NCI-H146 treated with DMSO at 0.1 percent for 48 hours (cell line): ENCODE measurements at regions not wholly inside any gene's neighbourhood (a gene's known extent, or its start where the extent isn't known, plus 50 kb on each side); places are given as distances from the start of the nearest gene placed in this dataset.

ENCODE experiments used
- DNase-seq: peaks from one replicate; lab custom pipeline; 2025; ENCODE audit not compliant: unreplicated experiment; lab: John Stamatoyannopoulos, UW

DNA sequence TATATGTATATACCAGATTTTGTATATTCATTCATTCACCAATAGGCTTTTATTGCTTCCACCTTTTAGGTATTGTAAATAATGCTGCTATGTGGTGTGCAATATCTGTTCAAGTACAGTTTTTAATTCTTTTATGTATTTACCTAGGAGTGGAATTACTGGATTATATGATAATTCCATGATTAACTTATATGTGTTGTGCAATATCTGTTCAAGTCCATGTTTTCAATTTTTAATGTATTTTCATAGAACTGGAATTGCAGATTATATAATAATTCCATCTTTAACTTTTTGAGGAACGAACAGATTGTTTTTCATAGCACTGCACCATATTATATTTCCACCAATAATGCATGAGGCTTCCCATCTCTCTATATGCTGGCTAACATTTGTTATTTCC, 50.6 kb upstream of the L3MBTL4 start:
- DNase-seq, result no peak

DNA sequence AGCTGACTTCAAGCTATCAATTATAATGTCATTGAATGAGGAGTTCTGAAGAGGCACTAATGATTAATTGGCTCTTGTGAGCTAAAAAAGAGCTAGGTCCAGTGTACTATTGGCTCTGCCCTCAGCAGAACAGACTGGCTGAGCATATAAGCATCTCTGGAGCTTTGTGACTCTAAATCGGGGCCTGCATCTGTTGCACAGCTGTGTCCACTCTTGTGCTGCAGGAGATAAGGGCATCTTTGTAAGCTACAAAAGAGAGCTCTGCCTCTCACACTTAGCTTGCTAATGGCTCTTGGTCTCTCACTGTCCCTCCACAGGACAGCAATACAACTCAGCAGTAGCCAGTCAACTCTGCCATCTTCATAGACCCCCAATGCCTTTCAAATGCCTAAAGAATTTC, 61.5 kb upstream of the L3MBTL4 start:
- no peak for DNase-seq

DNA sequence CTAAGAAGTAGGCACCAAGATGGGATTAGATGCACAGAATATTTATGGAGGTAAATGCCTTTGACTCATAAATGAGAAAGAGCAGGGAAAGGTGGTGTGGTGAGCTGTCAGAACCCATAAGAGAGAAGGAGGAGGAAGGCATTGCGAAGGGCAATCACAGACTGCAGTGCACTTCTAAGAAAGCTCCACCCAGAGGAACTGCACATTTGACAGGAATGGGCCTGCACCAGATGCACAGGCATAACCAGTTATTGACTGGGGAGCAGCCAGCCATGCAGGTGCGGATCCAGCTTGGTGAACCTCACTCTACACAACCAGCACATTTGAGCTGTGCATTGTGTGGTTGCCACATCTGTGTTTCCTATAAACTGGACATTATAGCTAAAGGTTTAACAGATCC, 62.2 kb upstream of the L3MBTL4 start:
- DNase-seq, result no peak

DNA sequence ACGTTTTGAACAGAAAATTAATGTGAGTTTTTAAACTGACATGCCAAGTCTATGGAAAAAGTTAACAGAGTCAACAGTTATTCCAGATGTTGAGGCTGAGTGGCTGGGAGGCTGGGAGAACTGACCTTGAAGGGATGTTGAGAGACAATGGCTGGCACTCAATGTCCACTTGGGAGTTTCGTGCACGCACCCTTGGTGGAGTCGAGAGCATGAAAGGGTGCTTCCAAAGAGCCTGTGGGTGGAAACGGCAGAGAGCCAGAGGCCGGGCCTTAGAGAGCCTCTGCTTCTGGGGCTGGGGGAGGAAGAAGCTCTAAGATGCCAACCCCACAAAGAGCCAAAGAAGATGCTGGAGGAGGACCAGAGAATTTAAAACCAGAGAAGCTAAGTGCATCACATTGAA, 63.4 kb upstream of the L3MBTL4 start:
- DNase-seq, result no peak

DNA sequence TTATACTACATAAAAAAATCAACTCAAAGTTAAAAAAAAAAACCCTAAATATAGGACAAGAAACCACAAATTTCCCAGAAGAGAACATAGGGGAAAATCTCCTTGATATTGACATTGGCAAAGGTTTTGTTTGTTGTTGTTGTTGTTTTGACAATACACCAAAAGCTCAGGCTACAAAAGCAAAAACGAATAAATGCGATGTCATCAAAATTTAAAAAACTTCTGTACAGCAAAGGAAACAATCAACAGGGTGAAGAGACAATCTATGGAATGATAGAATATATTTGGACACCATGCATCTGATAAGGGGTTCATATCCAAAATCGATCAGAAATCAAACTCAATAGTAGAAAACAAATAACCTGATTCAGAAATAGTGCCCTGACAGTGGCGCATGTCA, 65.0 kb upstream of the L3MBTL4 start:
- no peak for DNase-seq

DNA sequence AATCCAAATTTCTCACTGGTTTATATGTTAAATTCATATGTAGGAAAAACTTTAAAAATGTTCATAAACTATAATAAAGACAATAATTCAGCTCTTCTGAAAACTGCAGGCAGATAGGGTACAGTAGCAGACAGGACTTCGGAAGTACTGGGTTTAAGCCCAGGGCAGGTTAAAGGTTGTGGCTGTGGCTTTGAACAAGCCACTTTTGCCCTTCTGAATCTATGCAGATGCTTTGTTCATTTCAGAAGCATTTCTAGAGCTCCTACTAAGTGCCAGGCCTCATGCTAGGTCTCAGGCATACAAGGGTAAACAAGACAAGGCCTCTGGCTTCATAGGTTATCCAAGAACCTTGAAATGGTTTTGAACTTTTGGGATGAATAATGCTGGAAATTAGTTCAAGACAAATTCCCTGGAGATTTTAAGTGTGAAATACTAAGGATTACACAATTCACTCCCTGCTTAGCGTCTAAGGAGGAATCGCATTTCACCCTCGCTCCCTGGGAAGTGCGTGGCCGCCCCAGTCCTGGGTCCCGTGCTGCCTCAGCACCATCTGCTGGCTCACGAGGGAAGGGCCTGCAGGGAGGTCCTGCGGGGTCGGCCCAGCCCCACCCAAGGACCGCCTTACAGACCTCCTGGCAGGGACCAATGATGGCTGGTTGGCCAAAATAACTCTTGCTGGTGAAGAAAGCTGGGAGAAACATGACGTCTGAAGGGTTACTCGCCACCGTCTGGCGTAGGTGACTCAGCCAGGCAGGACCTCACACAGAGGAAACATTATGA, 67.7 kb upstream of the L3MBTL4 start:
- DNase-seq, result no peak

DNA sequence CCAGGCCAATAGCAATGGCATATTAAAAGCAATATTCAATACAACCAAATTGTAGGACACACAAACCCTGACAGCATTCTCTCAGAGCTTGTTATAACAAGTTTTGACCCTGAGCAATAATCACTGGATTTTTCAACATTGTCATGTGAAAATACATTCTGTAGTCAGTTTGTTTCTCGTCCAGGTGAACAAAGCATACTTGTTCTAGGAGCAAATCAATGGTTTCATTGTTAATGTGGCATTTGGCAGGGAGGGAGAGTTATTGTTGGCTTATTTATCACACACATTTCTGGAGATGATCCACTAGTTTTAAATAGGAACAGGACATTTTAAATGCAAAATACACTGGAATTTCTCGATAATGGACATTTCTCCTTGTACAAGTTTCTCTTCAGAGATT, 69.9 kb upstream of the L3MBTL4 start:
- no peak for DNase-seq

DNA sequence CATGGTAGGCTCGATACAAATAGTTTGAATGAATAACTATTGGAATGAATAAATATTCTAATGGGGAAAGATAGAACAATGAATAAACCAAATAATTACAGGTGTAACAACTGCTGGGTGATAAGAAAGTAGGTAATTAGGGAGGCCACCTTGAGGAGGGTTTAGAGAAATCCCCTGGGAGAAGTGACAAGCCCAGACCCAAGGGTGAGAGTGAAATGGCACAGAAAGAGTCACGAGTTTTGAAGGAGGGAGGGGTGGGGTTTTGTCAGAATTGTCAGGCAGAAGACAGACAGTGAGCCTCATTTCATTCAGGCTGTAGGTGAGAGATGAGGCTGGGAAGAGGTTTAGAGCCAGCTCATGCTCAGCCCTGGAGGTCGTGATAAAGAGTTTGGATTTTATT, 71.6 kb upstream of the L3MBTL4 start:
- no peak for DNase-seq

DNA sequence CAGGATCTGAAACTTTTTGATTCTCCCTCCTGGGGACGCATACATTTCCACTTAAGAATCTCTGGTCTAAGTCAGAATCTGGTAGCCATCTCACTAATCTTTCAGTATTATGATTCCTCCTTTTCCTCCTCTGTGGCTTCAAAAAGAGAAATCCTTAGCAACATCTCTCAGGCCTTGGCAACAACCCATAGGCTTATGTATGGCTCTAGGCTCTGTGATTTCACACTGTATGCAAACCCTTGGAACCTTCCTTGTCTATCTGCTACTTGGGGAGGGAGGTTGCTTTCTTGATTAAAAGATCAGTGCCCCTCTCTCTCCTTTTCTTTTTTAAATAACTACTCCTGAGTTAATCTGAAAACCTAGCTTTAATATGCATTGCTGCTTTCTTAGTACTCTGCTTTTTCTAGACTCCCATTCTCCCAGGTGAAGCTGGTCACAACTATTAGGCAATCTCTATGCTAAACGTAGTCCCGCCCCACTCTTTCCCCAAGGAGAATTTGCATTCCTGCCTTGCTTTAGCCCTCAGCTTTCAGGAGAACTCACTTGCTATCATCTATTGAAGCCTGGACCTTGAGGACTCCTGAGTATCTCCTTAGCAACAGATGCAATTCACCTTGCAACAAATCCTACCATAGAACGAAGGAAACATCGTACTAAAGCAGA, 72.2 kb upstream of the L3MBTL4 start:
- DNase-seq, result no peak

DNA sequence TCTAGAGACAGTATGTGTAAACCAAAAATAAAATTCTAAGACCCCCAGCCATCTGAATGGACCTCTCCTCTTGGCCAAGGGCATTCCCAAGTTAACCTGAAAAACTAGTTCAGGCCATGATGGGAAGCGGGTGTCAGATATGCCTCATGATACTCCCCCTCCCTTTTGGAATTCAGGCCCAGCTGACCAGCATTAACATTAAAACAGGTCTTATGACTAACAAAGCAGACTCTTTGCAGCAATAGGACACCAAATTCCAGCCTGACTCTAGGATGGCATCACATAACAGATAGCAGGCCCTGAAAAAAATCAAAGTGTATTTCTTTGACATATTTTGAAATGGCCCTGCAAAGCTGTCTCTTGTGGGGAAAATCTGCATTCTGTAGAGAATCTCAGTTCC, 73.3 kb upstream of the L3MBTL4 start:
- DNase-seq, result no peak

DNA sequence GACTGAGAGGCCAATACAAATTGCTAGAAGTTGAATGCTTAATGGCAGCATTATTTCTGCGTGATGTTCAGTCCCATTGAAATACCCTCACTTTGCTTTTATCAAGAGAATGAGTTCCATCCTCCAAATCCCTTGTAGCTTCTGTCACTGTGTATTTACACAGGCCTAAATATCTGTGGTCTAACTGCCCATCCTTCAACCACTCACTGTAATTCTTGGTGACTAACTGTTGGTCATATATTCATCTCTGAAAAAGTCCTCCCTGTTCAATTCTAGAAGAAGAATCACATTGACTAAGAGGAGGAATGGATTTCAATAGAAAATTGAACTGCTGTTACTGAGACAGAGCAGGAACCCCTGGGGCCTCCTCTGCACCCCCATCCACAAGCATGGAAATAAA, 74.2 kb upstream of the L3MBTL4 start:
- no peak for DNase-seq

DNA sequence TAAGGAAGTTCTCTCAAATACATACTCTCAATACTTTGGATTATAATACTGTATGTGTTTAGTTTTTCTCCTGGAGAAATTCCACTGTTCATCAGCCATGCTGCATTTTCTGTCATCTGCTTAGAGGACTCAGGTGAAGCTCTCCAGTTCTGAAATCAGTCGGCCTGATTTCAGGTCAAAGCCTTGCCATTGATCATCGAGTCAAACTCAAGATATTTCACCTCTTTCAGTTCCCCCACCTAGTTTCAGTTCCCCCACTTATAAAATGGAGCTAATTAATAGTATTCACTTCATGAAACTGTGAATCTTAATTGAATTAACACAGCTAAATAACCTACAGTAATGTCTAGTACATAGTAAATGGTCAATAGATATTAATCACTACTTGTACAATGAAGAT, 75.3 kb upstream of the L3MBTL4 start:
- no peak for DNase-seq

DNA sequence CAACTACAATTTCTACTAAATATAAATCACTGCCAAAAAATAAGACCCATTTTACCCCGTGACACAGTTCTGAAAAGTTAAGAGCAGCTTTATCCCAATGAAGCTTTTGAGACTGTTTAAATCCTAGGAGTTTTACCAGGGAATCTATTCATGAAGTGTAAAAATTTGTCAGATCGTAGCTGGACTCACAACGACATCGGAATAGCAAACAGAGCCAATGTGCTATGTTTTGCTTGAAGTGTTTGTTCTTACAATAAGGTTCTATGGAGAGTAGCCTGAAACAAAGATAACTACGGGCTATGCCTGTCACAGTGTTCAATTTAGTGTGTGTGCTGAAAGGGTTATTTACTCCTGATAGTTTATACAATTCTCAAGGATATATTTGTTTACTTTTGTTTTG, 78.5 kb upstream of the L3MBTL4 start:
- no peak for DNase-seq

DNA sequence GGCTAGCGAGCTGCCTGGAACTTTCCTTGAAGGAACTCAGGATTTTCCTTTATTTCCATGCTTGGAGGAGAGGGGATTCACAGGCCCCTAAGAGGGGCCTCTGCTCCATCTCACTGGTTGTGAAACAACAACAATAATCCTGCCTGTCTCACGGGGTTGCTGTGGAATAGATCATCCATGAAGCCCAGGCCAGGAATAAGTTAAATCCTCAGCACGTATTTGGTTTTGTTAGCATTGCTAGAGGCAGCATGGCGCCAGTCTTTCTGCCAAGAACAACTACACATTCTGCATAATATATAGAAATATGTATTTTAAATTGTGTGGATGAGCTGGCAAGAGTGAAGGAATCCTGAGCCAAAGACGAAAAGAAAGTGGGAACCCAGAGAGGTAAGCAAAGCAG, 80.8 kb upstream of the L3MBTL4 start:
- no peak for DNase-seq

DNA sequence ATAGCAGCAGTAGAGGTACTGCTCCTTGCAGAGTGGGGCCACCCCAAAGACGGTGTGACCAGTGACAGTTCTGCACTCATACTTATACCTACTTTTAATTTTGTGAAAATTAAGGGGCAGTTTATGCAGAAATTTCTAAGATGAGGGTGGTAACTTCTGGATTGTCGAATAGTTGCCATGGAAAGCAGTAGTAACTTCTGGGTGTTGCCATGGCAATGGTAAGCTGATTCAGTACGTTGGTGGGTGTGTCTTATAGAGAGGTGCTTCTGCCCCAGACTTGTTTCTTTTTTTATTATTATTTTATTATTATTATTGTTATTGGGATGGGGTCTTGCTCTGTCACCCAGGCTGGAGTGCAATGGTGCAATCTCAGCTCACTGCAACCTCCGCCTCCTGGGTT, 82.8 kb upstream of the L3MBTL4 start:
- no peak for DNase-seq

DNA sequence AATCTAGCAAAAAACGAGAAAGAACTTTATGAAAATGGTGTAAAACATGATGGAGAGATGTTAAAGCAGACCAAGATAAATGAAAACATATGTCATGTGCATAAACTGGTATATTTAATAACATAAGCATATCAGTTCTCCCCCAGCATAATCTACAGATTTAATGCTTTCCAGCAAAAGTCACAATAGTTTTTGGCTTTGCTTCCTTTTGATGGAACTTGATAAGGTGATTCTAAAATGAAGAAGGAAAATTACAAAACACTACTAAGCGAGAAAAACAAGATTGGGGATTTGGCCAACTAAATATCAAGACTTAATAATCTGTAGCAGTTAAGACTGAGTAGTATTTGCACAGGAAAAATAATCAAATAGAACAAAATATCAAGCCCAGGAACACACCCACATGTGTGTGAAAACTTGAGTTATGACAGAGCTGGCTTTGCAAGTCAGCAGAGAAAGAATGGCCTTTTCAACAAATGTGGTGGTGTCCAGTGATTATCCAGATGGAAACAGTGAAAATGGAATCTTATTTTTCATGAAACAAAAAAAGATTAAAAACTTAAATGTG, 83.7 kb upstream of the L3MBTL4 start:
- no peak for DNase-seq

DNA sequence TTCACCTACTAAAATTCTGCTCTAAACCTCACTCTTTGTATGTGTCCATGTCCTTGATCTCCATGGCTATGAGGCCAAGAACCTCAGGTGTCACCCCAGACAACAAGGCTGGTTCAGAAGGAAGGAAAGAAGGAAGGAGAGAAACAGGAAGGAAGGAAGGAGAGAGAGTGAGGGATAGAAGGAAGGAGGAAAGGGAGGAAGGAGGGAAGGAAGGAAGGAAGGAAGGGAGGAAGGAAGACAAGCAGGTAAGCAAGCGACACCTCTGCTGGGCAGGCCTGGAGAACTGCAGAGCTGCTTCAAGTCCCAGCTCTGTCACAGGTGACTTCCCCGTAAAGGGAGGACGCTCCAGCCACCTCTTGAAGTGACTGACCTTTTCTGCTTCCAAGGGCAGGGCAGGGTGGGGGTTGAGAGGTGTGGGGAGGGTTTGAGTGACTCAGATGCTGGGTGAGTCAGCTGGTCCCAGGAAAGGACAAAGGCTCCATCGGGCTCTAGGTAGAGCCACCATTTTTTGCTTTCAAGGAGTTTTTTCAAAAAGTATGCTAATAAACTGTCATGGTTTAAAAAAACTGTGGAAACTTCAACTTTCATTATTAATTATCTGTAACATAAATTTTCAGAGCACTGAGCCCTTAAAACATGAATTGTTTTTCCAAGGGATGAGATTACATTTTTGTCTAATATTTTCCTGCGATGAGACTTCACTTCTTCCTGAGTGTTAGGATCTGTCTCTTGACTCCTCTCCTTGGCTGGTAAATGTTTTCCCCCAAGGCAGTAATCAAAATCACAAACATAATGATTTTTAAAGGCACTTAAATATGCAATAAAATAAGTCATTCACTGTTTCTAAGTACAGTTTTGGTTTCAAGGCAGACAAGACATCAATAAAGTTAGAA, 90.1 kb upstream of the L3MBTL4 start:
- DNase-seq, result no peak

DNA sequence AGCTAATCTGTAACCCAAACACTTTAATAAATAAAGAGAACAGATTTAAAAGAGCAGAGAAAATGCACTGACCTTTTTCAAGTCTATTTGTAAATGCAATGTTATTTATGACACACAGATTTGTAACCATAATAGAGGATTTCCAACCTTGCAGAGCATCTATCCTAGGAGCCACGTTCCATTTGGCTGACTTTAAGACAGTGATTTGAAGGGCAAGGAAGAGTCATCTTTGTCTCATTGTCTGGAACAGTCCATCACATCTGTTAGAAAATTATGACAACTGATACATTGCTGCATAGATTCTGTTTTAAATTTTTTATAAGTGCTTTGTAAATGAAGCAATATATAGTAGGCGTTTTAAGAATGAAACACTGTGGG, 90.8 kb upstream of the L3MBTL4 start:
- DNase-seq, result no peak

DNA sequence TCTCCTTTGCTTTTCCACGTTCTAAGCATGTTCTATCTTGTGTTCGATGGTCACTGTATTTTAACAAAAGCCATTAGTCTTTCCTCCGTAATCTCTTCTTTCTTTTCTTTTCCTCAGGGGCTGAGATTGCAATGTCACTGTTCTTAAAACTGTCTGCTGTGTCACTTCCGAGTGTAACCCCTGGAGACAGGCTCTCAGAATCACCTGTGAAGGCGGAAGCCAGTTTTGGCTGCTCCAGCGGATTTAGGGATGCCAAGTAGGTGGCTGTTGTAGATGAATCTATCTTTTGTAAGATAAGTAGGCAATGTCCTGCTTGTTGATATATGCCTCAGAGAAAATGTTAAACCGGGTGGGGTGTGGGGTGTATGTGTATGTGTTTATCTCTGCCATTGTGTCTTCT, 94.7 kb upstream of the L3MBTL4 start:
- no peak for DNase-seq

DNA sequence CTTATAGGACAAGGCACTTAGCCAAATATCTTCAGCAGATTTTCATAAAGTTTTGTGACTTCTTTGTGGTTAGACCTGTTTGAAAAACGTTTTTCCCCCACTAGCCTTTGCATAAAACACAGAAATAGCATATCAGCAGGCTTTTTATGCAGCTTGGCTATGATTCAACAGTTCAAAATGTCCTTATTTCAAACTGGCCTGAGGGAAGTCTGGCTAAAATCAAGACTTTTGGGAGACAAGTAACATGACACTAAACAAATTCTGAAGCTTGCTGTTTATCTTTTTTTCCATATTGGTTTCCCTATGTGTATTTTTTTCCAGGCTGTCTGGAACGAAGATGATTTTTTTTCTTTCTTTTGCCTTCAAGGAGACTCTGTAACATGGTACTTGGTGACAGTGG, 95.1 kb upstream of the L3MBTL4 start:
- no peak for DNase-seq

DNA sequence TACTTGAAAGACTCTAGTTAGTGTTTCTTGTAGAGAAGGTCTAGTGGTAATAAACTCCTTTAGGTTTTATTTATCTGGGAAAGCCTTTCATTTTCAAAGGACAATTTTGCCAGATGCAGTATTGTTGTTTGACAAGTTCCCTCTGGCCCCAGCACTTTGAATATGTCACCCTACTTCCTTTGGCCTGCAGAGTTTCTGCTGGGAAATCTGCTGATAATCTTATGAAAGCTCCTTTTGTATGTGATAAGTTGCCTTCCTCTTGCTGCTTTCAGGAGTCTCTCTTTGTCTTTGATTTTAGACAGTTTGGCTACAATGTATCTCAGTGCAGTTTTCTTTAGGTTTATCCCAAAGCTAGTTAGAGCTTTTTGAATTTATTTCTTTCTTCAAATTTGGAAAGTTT, 106.2 kb upstream of the L3MBTL4 start:
- no peak for DNase-seq
